ENCODE measurements at regions not wholly inside any gene's neighbourhood (a gene's known extent, or its start where the extent isn't known, plus 50 kb on each side); places are given as distances from the start of the nearest gene placed in this dataset.
A peak's percentile ranks its signal among the peaks of the same experiment; 100 is the strongest.

GRCh38 chr21:30072496-30072895 is 94.1 kb downstream of the CLDN17 start:
- no peak for DNase-seq (ENCODE audit: low spot score)
- TF ChIP-seq, protein P1, sequence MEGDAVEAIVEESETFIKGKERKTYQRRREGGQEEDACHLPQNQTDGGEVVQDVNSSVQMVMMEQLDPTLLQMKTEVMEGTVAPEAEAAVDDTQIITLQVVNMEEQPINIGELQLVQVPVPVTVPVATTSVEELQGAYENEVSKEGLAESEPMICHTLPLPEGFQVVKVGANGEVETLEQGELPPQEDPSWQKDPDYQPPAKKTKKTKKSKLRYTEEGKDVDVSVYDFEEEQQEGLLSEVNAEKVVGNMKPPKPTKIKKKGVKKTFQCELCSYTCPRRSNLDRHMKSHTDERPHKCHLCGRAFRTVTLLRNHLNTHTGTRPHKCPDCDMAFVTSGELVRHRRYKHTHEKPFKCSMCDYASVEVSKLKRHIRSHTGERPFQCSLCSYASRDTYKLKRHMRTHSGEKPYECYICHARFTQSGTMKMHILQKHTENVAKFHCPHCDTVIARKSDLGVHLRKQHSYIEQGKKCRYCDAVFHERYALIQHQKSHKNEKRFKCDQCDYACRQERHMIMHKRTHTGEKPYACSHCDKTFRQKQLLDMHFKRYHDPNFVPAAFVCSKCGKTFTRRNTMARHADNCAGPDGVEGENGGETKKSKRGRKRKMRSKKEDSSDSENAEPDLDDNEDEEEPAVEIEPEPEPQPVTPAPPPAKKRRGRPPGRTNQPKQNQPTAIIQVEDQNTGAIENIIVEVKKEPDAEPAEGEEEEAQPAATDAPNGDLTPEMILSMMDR (IDR thresholded peaks at IDR 0.05; ENCODE audit: borderline replicate concordance, control extremely low read depth, extremely low read depth, insufficient read depth, missing control alignments), result no peak
- in situ Hi-C loops (cut with MboI; ENCODE audit: low sequenced_read_pairs, unreplicated experiment), result no loop called here

- no peak for DNase-seq (ENCODE audit: low spot score)
- in situ Hi-C loops (cut with MboI; ENCODE audit: low sequenced_read_pairs, unreplicated experiment), result no loop called here
- TF ChIP-seq, protein P1 (IDR thresholded peaks at IDR 0.05; ENCODE audit: borderline replicate concordance, control extremely low read depth, extremely low read depth, insufficient read depth, missing control alignments), result no peak
Measured at GRCh38 chr21:30058928-30059327, 107.7 kb downstream of the CLDN17 start.

- in situ Hi-C loops (cut with MboI; ENCODE audit: low sequenced_read_pairs, unreplicated experiment), result no loop called here
- TF ChIP-seq, protein P1 (IDR thresholded peaks at IDR 0.05; ENCODE audit: borderline replicate concordance, control extremely low read depth, extremely low read depth, insufficient read depth, missing control alignments), result no peak
- DNase-seq (ENCODE audit: low spot score), result no peak
Measured at GRCh38 chr21:30057108-30057507, 109.5 kb downstream of the CLDN17 start.

- no peak for DNase-seq (ENCODE audit: low spot score)
- TF ChIP-seq, protein P1 (IDR thresholded peaks at IDR 0.05; ENCODE audit: borderline replicate concordance, control extremely low read depth, extremely low read depth, insufficient read depth, missing control alignments), result no peak
- in situ Hi-C loops (cut with MboI; ENCODE audit: low sequenced_read_pairs, unreplicated experiment), result no loop called here
Measured at GRCh38 chr21:30048570-30048969, 108.8 kb upstream of the GRIK1 start.

DNA sequence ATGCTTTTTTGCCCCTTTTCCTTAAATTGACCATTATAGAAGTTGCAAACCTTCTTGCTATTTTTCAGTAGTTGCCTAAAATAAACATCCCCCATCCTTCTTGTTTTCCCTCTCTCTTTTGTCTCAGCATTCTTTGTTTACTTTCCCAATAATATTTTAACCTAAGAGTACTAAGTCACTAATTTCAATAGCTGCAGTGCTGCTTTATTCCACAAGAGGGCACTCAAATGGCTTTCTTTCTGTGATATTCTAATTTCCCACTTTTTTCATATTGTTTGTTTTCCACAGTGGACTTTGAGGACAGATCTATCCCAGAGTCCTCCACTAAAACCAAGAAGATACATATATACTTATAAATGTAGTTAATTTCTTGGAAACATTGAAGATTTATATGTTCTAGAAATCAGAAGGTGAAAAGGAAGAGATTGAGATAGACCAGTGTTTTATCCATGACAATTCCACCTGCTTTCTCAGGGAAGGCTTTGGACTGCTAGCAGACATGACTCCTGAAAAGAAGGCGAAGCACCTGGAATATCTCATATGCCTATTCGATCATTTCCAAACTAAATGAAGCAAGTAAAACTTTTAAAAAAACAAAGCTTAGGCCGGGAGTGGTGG is 104.8 kb upstream of the GRIK1 start:
- in situ Hi-C loops (cut with MboI; ENCODE audit: low sequenced_read_pairs, unreplicated experiment), result no loop called here
- DNase-seq (ENCODE audit: low spot score), result no peak

GRCh38 chr21:30042443-30042842 is 102.6 kb upstream of the GRIK1 start:
- in situ Hi-C loops (cut with MboI; ENCODE audit: low sequenced_read_pairs, unreplicated experiment), result no loop called here
- DNase-seq (ENCODE audit: low spot score), result no peak
- TF ChIP-seq, protein P1 (IDR thresholded peaks at IDR 0.05; ENCODE audit: borderline replicate concordance, control extremely low read depth, extremely low read depth, insufficient read depth, missing control alignments), result no peak

More for the DNA sequence above, 104.8 kb upstream of the GRIK1 start:
- TF ChIP-seq, protein P1 (IDR thresholded peaks at IDR 0.05; ENCODE audit: borderline replicate concordance, control extremely low read depth, extremely low read depth, insufficient read depth, missing control alignments), result peak; percentile 56

All from GM13976 (cell line).